ENCODE measurements at regions not wholly inside any gene's neighbourhood (a gene's known extent, or its start where the extent isn't known, plus 50 kb on each side); places are given as distances from the start of the nearest gene placed in this dataset.

DNA sequence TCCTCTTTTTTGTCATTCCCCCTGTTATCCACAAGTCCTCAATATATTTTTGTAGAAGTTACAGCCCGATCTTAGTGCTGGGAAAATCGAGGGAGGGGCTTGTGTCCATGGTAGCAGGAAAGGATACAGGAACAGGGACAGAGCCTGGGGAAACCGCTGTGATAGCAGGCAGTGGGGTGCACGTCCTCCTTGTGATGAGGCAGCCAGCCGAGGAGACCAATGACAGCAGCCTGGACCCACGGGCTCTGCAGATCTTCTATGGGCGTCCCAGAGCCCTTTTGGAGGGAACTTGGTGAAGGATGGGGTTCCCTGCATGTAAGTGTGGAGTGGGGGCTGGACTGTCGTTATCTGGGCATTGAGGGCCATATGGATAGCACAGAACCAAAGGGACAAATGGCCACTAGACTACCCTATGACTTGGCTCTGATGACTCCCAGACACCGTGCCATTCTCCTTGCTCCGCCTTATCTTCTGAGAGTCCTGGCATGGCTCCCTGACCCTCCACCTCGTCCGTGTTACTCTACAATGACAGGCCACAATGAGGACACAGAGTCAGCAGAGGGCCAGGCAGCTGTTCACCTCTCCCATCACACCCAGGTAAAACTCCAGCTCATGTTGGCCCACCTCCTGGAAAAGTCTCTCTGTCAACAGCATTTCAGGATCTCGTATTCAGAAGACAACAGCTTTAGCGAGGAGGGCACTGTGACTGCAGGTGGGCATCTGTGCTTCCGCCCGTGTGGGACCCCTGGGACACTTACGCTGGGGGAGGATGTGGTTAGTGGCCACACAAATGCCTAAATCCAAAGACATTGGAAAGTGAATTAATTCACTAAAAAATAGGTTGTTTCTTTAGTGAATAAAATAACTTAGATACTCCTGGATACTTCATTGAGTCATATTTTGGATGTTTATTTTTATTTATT, 100.1 kb downstream of the VAPA start:
- DNase-seq: no peak
- ATAC-seq: no peak
- H3K9me3 ChIP-seq: no peaks in the 10 kb centered on the region
- no peaks in the 10 kb centered on the region for H3K36me3 ChIP-seq (ENCODE audit: low read depth)
- H3K4me1 ChIP-seq (ENCODE audit: low read depth): peaks cover 5% of the 10 kb centered on the region
- TF ChIP-seq, protein P1, sequence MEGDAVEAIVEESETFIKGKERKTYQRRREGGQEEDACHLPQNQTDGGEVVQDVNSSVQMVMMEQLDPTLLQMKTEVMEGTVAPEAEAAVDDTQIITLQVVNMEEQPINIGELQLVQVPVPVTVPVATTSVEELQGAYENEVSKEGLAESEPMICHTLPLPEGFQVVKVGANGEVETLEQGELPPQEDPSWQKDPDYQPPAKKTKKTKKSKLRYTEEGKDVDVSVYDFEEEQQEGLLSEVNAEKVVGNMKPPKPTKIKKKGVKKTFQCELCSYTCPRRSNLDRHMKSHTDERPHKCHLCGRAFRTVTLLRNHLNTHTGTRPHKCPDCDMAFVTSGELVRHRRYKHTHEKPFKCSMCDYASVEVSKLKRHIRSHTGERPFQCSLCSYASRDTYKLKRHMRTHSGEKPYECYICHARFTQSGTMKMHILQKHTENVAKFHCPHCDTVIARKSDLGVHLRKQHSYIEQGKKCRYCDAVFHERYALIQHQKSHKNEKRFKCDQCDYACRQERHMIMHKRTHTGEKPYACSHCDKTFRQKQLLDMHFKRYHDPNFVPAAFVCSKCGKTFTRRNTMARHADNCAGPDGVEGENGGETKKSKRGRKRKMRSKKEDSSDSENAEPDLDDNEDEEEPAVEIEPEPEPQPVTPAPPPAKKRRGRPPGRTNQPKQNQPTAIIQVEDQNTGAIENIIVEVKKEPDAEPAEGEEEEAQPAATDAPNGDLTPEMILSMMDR (IDR thresholded peaks at IDR 0.05): no peak
- no peak overlapping the region for H3K4me3 ChIP-seq
- intact Hi-C loops (cut with DNase I, micrococcal nuclease): no loop called here

DNA sequence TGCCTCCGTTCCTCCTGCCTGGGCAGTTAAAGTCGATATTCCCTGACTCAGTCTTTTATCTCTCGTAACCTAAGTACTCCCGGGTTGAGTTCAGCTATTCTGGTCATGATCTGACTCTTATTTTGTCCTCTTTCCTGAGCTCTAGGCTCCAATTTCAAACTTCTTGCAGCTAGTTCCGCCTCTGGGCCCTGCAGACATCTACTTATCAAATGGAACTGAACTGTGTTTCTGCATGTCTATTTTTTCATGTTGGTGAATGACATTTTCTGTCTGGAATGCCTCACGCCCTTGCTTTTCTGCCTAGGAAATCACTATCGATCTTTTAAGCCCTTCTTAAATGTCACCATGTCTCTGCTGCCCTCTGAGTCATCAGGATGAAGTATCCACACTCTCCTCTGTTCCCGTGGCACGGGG, 101.5 kb downstream of the VAPA start:
- Histone ChIP-seq H3K4me3 (no peak overlapping the region), H3K36me3 (ENCODE audit: low read depth) (no peaks in the 10 kb centered on the region), H3K9me3 (no peaks in the 10 kb centered on the region), H3K4me1 (ENCODE audit: low read depth) (no peaks in the 10 kb centered on the region)
- ATAC-seq (no peak), DNase-seq (no peak)
- TF ChIP-seq, protein P1 (IDR thresholded peaks at IDR 0.05): no peak
- intact Hi-C loops (cut with DNase I, micrococcal nuclease): no loop called here

DNA sequence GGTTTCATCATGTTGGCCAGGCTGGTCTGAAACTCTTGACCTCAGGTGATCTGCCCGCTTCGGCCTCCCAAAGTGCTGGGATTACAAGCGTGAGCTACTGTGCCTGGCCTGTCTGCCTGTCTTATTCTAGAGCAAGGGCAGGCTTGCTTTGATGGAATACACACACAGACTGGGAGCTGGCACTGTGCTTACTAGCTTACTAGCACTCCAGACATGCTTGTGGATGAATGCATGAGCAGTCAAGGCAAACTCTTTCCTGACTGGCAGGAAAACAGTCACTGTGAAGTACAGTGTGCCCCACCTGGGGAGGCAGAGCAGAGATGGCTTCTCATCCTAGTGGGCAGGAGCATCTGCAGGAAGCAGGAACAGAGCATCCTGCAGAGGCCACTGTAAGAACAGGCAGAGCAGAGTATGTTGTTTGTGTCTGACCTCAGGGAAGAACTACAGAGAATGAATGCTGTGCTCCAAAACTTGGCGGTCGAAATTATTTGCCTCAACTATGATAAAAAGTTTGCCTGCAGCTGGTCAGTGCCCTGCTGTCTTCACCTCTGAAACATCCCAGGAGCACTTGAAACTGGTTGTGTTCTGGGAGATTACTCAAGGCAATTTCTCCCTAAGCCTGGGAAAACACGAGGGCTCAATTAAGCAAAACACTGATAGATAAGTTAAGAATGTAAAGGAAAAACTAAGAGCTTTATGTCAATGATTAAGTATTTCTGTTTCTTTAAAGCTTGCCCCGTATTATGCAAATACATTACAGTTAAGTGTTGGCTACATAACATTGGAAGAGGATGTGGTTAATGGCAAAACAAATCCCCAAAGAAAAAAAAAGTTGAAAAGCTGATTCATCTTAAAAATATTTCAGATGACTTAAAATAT, 102.4 kb downstream of the VAPA start:
- no peaks in the 10 kb centered on the region for H3K36me3 ChIP-seq (ENCODE audit: low read depth)
- ATAC-seq (peak; percentile 38), DNase-seq (no peak)
- H3K9me3 ChIP-seq: no peaks in the 10 kb centered on the region
- no peak overlapping the region for H3K4me3 ChIP-seq
- no peaks in the 10 kb centered on the region for H3K4me1 ChIP-seq (ENCODE audit: low read depth)
- TF ChIP-seq, protein P1 (IDR thresholded peaks at IDR 0.05): no peak
- intact Hi-C loops (cut with DNase I, micrococcal nuclease): no loop called here

DNA sequence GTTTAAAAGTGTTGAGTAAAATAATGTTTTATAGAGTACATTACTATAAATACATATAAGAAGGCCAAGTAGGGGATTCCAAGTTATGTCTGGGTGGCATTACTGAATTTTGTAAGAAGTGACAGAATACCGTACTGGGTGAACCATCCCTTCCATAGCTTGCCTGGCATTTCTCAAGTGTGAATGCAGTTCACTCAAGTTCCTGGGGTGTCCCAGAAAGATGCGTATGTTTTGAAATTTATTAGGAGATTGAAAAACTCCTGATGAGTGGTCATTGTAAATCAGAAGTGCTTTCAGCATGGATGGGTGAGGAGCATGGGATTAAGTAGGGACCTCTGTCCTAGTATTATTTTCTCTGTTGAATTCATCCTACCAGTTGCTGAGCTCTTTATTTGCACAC, 103.2 kb downstream of the VAPA start:
- ATAC-seq (no peak), DNase-seq (no peak)
- no peaks in the 10 kb centered on the region for H3K36me3 ChIP-seq (ENCODE audit: low read depth)
- TF ChIP-seq, protein P1 (IDR thresholded peaks at IDR 0.05): no peak
- H3K4me3 ChIP-seq: no peak overlapping the region
- H3K4me1 ChIP-seq (ENCODE audit: low read depth): no peaks in the 10 kb centered on the region
- intact Hi-C loops (cut with DNase I, micrococcal nuclease): no loop called here
- H3K9me3 ChIP-seq: no peaks in the 10 kb centered on the region

DNA sequence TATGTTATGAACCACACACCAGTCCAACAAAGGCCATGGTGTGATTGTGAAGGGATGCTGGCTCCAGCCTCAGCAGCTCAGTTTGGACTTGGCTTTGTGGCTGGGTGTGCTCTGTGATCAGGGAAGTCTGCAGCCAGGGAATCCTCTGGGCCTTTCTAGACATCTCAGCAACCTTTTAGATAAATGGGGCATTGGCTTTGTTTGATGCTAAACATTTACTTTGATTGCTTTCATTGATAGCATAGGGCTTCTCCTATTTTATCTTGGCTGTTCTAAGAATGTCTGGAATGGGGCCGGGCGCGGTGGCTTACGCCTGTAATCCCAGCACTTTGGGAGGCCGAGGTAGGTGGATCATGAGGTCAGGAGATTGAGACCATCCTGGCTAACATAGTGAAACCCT, 104.5 kb downstream of the VAPA start:
- H3K36me3 ChIP-seq (ENCODE audit: low read depth): no peaks in the 10 kb centered on the region
- ATAC-seq (no peak), DNase-seq (no peak)
- H3K9me3 ChIP-seq: no peaks in the 10 kb centered on the region
- H3K4me1 ChIP-seq (ENCODE audit: low read depth): no peaks in the 10 kb centered on the region
- intact Hi-C loops (cut with DNase I, micrococcal nuclease): no loop called here
- TF ChIP-seq, protein P1 (IDR thresholded peaks at IDR 0.05): no peak
- no peak overlapping the region for H3K4me3 ChIP-seq
